Kidney (tissue), 13 donors: ENCODE measurements at regions not wholly inside any gene's neighbourhood (a gene's known extent, or its start where the extent isn't known, plus 50 kb on each side); places are given as distances from the start of the nearest gene placed in this dataset.
"Not testable (repeated sequence)": the region's sequence is repeated elsewhere in the genome, so short reads cannot be mapped to it uniquely, and the experiment has no call there.

Source experiments
- DNase-seq, 5 donors: peaks; one replicate each; pipeline ENCODE4 v3.0.0-alpha.2; 2013 to 2020
- FAIRE-seq: peaks from 2 replicates; lab custom pipeline; 2012; peaks lifted over from hg19 to GRCh38; lab: Jason Lieb, UNC
- H3K27ac ChIP-seq, 2 donors: one replicate each; pipeline ENCODE4 v1.7.0; 2013; ENCODE audit warnings: low read depth in 2 of 2, low read length in 2 of 2, inconsistent platforms in 1 of 2
- H3K27me3 ChIP-seq: one replicate; pipeline ENCODE4 v1.7.1; 2013; ENCODE audit warnings: low read length, inconsistent platforms; ENCODE audit not compliant: control insufficient read depth, insufficient read depth
- H3K36me3 ChIP-seq, 3 donors: one replicate each; pipeline versions ENCODE4 v1.7.0 to v1.7.1; 2013; ENCODE audit warnings: low read length in 3 of 3, control low read depth in 1 of 3, inconsistent platforms in 1 of 3; ENCODE audit not compliant: insufficient read depth in 3 of 3, control insufficient read depth in 2 of 3
- H3K4me1 ChIP-seq, 3 donors: one replicate each; pipeline versions ENCODE4 v1.7.0 to v1.7.1; 2013; ENCODE audit warnings: low read length in 3 of 3, inconsistent platforms in 1 of 3, low read depth in 1 of 3; ENCODE audit not compliant: control insufficient read depth in 2 of 3, insufficient read depth in 2 of 3
- H3K4me3 ChIP-seq, 3 donors: one replicate each; pipeline versions ENCODE4 v1.7.0 to v1.8.1; 2013; ENCODE audit warnings: low read length in 3 of 3, control low read depth in 1 of 3, inconsistent platforms in 1 of 3
- H3K9ac ChIP-seq, 3 donors: one replicate each; pipeline versions ENCODE4 v1.7.0 to v1.7.1; 2013; ENCODE audit warnings: low read length in 3 of 3, control low read depth in 1 of 3, inconsistent platforms in 1 of 3
- H3K9me3 ChIP-seq, 3 donors: one replicate each; pipeline versions ENCODE4 v1.7.0 to v1.7.1; 2013; ENCODE audit warnings: low read length in 3 of 3, control low read depth in 1 of 3, inconsistent platforms in 1 of 3; ENCODE audit not compliant: control insufficient read depth in 2 of 3, insufficient read depth in 1 of 3
- CTCF ChIP-seq: IDR thresholded peaks from 3 replicates; pipeline ENCODE4 v1.5.1; 2012; ENCODE audit warnings: mild to moderate bottlenecking, moderate library complexity, borderline replicate concordance; ENCODE audit not compliant: insufficient read depth; ENCODE audit errors: extremely low read depth
- intact Hi-C: fragments of 100-400 bp; cut with DNase I; formaldehyde crosslinking; loops from one replicate; pipeline ENCODE4 v1.11.1; 2022
- donor health status: control.
- donor health status: control.
- donor health status: control.
- donor health status: control.
- donor health status: control.
- donor health status: DM: yes; HTN: yes; CAD: no.
- donor health status: Normal renal cell carcinoma (clear cell type).

DNA sequence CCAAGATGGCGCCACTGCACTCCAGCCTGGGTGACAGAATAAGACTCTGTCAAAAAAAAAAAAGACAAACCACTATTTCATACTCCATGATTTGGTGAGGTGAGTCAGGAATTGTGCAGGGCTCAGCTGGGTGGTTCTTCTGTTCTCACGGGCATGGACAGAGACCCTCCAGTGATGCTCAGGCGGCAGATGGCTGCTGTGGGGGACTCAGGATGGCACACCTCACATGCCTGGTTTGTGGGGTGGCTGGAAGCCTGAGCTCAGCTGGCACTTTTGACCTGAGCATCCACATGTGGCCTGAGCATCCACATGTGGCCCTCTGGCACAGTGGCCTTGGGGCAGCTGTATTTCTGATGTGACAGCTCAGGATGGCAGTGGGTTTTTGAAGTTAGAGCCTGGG is 217.2 kb downstream of the IRX2 start:
- no peak for TF ChIP-seq CTCF
- DNase-seq, result no peak
- no peaks in the 10 kb centered on the region for H3K36me3 ChIP-seq
- peaks cover 0 to 2% (median 0%) of the 10 kb centered on the region in 3 donors for H3K9me3 ChIP-seq
- H3K9ac ChIP-seq, result no peak overlapping the region
- H3K4me3 ChIP-seq, result no peak overlapping the region
- intact Hi-C loops, result no loop called here
- H3K27ac ChIP-seq, result no peak overlapping the region
- no peaks in the 10 kb centered on the region for H3K4me1 ChIP-seq
- FAIRE-seq, result no peak
- peaks cover 8% of the 10 kb centered on the region for H3K27me3 ChIP-seq

DNA sequence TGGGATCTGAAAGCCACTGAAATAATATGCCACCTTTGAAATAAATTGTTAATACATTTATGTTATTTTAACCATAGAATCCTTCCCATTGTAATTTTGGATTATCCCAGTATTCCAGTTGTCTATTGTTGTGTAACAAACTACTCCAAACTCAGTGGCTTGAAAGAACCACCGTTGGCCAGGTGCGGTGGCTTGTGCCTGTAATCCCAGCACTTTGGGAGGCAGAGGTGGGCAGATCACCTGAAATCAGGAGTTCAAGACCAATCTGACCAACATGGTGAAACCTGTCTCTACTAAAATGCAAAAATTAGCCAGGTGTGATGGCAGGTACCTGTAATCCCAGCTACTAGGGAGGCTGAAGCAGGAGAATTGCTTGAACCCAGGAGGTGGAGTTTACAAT is 217.6 kb downstream of the IRX2 start:
- intact Hi-C loops, H3K4me3 ChIP-seq, FAIRE-seq, H3K27ac ChIP-seq, H3K9ac ChIP-seq, H3K4me1 ChIP-seq, H3K27me3 ChIP-seq, H3K36me3 ChIP-seq, H3K9me3 ChIP-seq, DNase-seq: not testable (repeated sequence)

DNA sequence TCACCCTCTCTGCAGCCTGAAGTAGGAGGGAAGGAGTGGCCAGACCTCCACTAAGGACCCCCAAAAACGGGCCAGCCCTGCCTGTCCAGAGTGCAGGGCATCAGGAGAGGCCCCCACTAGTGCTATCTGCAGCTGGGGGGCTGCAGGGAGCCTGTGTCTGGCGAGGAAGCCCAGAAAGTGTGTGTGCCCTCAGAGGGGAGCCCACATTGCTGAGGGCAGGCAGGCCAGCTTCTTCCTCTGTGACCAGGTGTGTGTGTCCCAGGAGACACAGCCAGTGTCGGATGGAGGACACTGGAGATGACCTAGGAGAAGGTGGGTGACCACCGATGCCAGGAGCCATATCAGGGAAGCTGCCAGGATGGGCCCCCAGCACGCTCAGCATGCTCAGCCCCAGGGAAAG is 218.7 kb downstream of the IRX2 start:
- TF ChIP-seq CTCF, result no peak
- Histone ChIP-seq H3K4me1 (no peaks in the 10 kb centered on the region), H3K4me3 (no peak overlapping the region), H3K27me3 (peaks cover 8% of the 10 kb centered on the region), H3K9ac (no peak overlapping the region), H3K27ac (no peak overlapping the region), H3K9me3 (peaks cover 0 to 2% (median 0%) of the 10 kb centered on the region in 3 donors), H3K36me3 (no peaks in the 10 kb centered on the region)
- intact Hi-C loops, result no loop called here
- FAIRE-seq, result no peak
- no peak for DNase-seq

- FAIRE-seq, result no peak
- intact Hi-C loops, result no loop called here
- no peak overlapping the region for H3K4me3 ChIP-seq
These were observed 220.2 kb downstream of the IRX2 start for GRCh38 chr5:2531318-2531717.

More at GRCh38 chr5:2531318-2531717, 220.2 kb downstream of the IRX2 start:
- no peaks in the 10 kb centered on the region for H3K36me3 ChIP-seq
- H3K9me3 ChIP-seq, result peaks cover 0 to 2% (median 0%) of the 10 kb centered on the region in 3 donors
- TF ChIP-seq CTCF, result no peak
- H3K27ac ChIP-seq, result no peak overlapping the region
- H3K27me3 ChIP-seq, result peaks cover 2% of the 10 kb centered on the region
- H3K4me1 ChIP-seq, result no peaks in the 10 kb centered on the region
- DNase-seq, result no peak
- H3K9ac ChIP-seq, result no peak overlapping the region
